Natural killer cell (primary cell): ENCODE measurements at regions not wholly inside any gene's neighbourhood (a gene's known extent, or its start where the extent isn't known, plus 50 kb on each side); places are given as distances from the start of the nearest gene placed in this dataset.

ENCODE experiments used
- ATAC-seq, 3 donors: fragments of 150-1000 bp in 2 of 3; fragments of 200-7000 bp in 1 of 3; cut with Tn5 transposase; 1 replicate in 1 of 3; 2 replicates in 2 of 3; pipeline ENCODE4 v1.10.0; 2021; ENCODE audit warnings: mild to moderate bottlenecking in 2 of 3, moderate library complexity in 2 of 3
- DNase-seq, 2 donors: peaks; one replicate each; pipeline versions ENCODE4 v3.0.0 to v3.0.0-alpha.2; 2013 to 2021; ENCODE audit warnings: mixed read lengths in 1 of 2
- H3K27ac ChIP-seq: one replicate; pipeline ENCODE4 v1.5.1; 2013; ENCODE audit warnings: mild to moderate bottlenecking, low read length
- H3K27me3 ChIP-seq: one replicate; pipeline ENCODE4 v1.6.1; 2013; ENCODE audit warnings: low read length; ENCODE audit not compliant: control insufficient read depth, insufficient read depth
- H3K36me3 ChIP-seq: one replicate; pipeline ENCODE4 v1.6.1; 2013; ENCODE audit warnings: low read length; ENCODE audit not compliant: control insufficient read depth, insufficient read depth
- H3K4me1 ChIP-seq: one replicate; pipeline ENCODE4 v1.6.1; 2013; ENCODE audit warnings: low read length; ENCODE audit not compliant: control insufficient read depth, insufficient read depth
- H3K4me3 ChIP-seq: one replicate; pipeline ENCODE4 v1.5.1; 2013; ENCODE audit warnings: low read length
- H3K9me3 ChIP-seq: one replicate; pipeline ENCODE4 v1.6.1; 2013; ENCODE audit warnings: low read length; ENCODE audit not compliant: control insufficient read depth, insufficient read depth
- H3K27ac Mint-ChIP-seq, 2 donors: one replicate each; pipeline ENCODE4 v1.8.0; 2022; ENCODE audit warnings: mild to moderate bottlenecking in 2 of 2, mixed read lengths in 2 of 2, moderate library complexity in 1 of 2
- H3K27me3 Mint-ChIP-seq, 2 donors: one replicate each; pipeline ENCODE4 v1.8.0; 2022; ENCODE audit warnings: low read depth in 2 of 2, mixed read lengths in 2 of 2
- H3K36me3 Mint-ChIP-seq: one replicate; pipeline ENCODE4 v1.8.0; 2022; ENCODE audit warnings: mixed read lengths
- H3K4me1 Mint-ChIP-seq, 2 donors: one replicate each; pipeline ENCODE4 v1.8.0; 2022; ENCODE audit warnings: mixed read lengths in 2 of 2
- H3K4me3 Mint-ChIP-seq: one replicate; pipeline ENCODE4 v1.8.0; 2022; ENCODE audit warnings: mild to moderate bottlenecking, moderate library complexity, mixed read lengths
- H3K9me3 Mint-ChIP-seq, 2 donors: one replicate each; pipeline ENCODE4 v1.8.0; 2022; ENCODE audit warnings: mixed read lengths in 2 of 2
- CTCF ChIP-seq: fragments of 200-600 bp; IDR thresholded peaks from one replicate; pipeline ENCODE4 v1.8.0; 2022; ENCODE audit warnings: antibody characterized with exemption
- WGBS: methylation state at CpG from one replicate; pipeline ENCODE4 v1.1.7; 2013; ENCODE audit warnings: missing lambda C conversion rate; ENCODE audit not compliant: insufficient coverage; 5-methylcytosine and 5-hydroxymethylcytosine counted together
- intact Hi-C: fragments of 100-400 bp; cut with micrococcal nuclease; formaldehyde crosslinking; loops from one replicate; pipeline ENCODE4 v1.14.2; 2022

- 93% methylated on average over 9 of the region's 10 CpGs for WGBS
- TF ChIP-seq CTCF, result no peak
- intact Hi-C loops, result no loop called here
- H3K36me3 ChIP-seq, result no peaks in the 10 kb centered on the region
- no peak for DNase-seq
- H3K9me3 Mint-ChIP-seq, result no peaks in the 10 kb centered on the region
- peaks cover 7 to 13% of the 10 kb centered on the region in 2 donors for H3K27me3 Mint-ChIP-seq
- no peak overlapping the region for H3K4me3 ChIP-seq
- H3K9me3 ChIP-seq, result no peaks in the 10 kb centered on the region
- H3K27me3 ChIP-seq, result peaks cover 2% of the 10 kb centered on the region
- no peaks in the 10 kb centered on the region for H3K36me3 Mint-ChIP-seq
- no peaks in the 10 kb centered on the region for H3K4me1 ChIP-seq
- no peak overlapping the region for H3K27ac ChIP-seq
- no peak for ATAC-seq
- no peak overlapping the region for H3K4me3 Mint-ChIP-seq
- H3K4me1 Mint-ChIP-seq, result peaks cover 8 to 9% of the 10 kb centered on the region in 2 donors
- no peak overlapping the region for H3K27ac Mint-ChIP-seq
These were observed 85.5 kb downstream of the ACAA2 start for GRCh38 chr18:49727816-49728215.

- Histone ChIP-seq H3K4me1 (no peaks in the 10 kb centered on the region), H3K27ac (no peak overlapping the region), H3K27me3 (peaks cover 4% of the 10 kb centered on the region), H3K9me3 (no peaks in the 10 kb centered on the region), H3K4me3 (no peak overlapping the region), H3K36me3 (no peaks in the 10 kb centered on the region)
- intact Hi-C loops, result no loop called here
- Mint-ChIP-seq H3K4me3 (no peak overlapping the region), H3K4me1 (peaks cover 8 to 9% of the 10 kb centered on the region in 2 donors), H3K9me3 (no peaks in the 10 kb centered on the region), H3K36me3 (no peaks in the 10 kb centered on the region), H3K27ac (no peak overlapping the region), H3K27me3 (peaks cover 13 to 25% of the 10 kb centered on the region in 2 donors)
- no peak for DNase-seq
- no peak for TF ChIP-seq CTCF
- ATAC-seq, result no peak
- 100% methylated on average over 1 of the region's 1 CpG for WGBS
These were observed 86.7 kb downstream of the ACAA2 start for GRCh38 chr18:49726675-49726963.

GRCh38 chr18:49725809-49726674 is 87.3 kb downstream of the ACAA2 start:
- Histone ChIP-seq H3K9me3 (no peaks in the 10 kb centered on the region), H3K27ac (no peak overlapping the region), H3K4me3 (no peak overlapping the region), H3K27me3 (peaks cover 4% of the 10 kb centered on the region), H3K36me3 (no peaks in the 10 kb centered on the region), H3K4me1 (no peaks in the 10 kb centered on the region)
- Mint-ChIP-seq H3K27ac (no peak overlapping the region), H3K9me3 (no peaks in the 10 kb centered on the region), H3K4me3 (no peak overlapping the region), H3K4me1 (peaks cover 8 to 9% of the 10 kb centered on the region in 2 donors), H3K27me3 (peaks cover 16 to 29% of the 10 kb centered on the region in 2 donors), H3K36me3 (no peaks in the 10 kb centered on the region)
- intact Hi-C loops, result no loop called here
- DNase-seq, result no peak
- no peak for TF ChIP-seq CTCF
- WGBS, result 84% methylated on average over 12 of the region's 13 CpGs
- no peak for ATAC-seq
